IPS DF 19.7 (cell line): ENCODE measurements at regions not wholly inside any gene's neighbourhood (a gene's known extent, or its start where the extent isn't known, plus 50 kb on each side); places are given as distances from the start of the nearest gene placed in this dataset.
"Not testable (repeated sequence)": the region's sequence is repeated elsewhere in the genome, so short reads cannot be mapped to it uniquely, and the experiment has no call there.

Experiments
- DNase-seq: peaks from one replicate; pipeline ENCODE4 v3.0.0-alpha.2; 2013; ENCODE audit warnings: low read depth, low spot score

GRCh38 chrX:437661-438390, 51.1 kb upstream of the PPP2R3B start:
- no peak for DNase-seq

GRCh38 chrX:439241-439640, 52.5 kb upstream of the PPP2R3B start:
- DNase-seq = no peak

- no peak for DNase-seq
Observed at GRCh38 chrX:439719-440118, 53.0 kb upstream of the PPP2R3B start.

- no peak for DNase-seq
Observed at GRCh38 chrX:440636-441035, 53.9 kb upstream of the PPP2R3B start.

- no peak for DNase-seq
Observed at GRCh38 chrX:443536-444210, 57.0 kb upstream of the PPP2R3B start.

GRCh38 chrX:444305-444704, 57.6 kb upstream of the PPP2R3B start:
- DNase-seq = no peak

GRCh38 chrX:445727-446126, 59.0 kb upstream of the PPP2R3B start:
- no peak for DNase-seq

GRCh38 chrX:446245-446644, 59.5 kb upstream of the PPP2R3B start:
- DNase-seq = peak; percentile 75

GRCh38 chrX:447052-447451, 60.3 kb upstream of the PPP2R3B start:
- no peak for DNase-seq

- not testable (repeated sequence) for DNase-seq
Observed at GRCh38 chrX:451750-452149, 65.0 kb upstream of the PPP2R3B start.

GRCh38 chrX:452598-452997, 65.9 kb upstream of the PPP2R3B start:
- DNase-seq = no peak

GRCh38 chrX:454514-454913, 67.8 kb upstream of the PPP2R3B start:
- DNase-seq = not testable (repeated sequence)

- no peak for DNase-seq
Observed at GRCh38 chrX:455199-455598, 68.5 kb upstream of the PPP2R3B start.

- DNase-seq = no peak
Observed at GRCh38 chrX:455673-456072, 69.0 kb upstream of the PPP2R3B start.

- no peak for DNase-seq
Observed at GRCh38 chrX:456146-456545, 69.4 kb upstream of the PPP2R3B start.

GRCh38 chrX:456551-457291, 70.0 kb upstream of the PPP2R3B start:
- no peak for DNase-seq

GRCh38 chrX:457292-457679, 70.6 kb upstream of the PPP2R3B start:
- DNase-seq = no peak

- DNase-seq = no peak
Observed at GRCh38 chrX:458631-459061, 71.9 kb upstream of the PPP2R3B start.

GRCh38 chrX:459611-460010, 72.9 kb upstream of the PPP2R3B start:
- DNase-seq = no peak

- DNase-seq = no peak
Observed at GRCh38 chrX:460116-460515, 73.4 kb upstream of the PPP2R3B start.

GRCh38 chrX:460823-461640, 74.3 kb upstream of the PPP2R3B start:
- no peak for DNase-seq

GRCh38 chrX:462853-463252, 76.1 kb upstream of the PPP2R3B start:
- no peak for DNase-seq
